Myocyte (in vitro differentiated cells): ENCODE measurements at regions not wholly inside any gene's neighbourhood (a gene's known extent, or its start where the extent isn't known, plus 50 kb on each side); places are given as distances from the start of the nearest gene placed in this dataset.
A peak's percentile ranks its signal among the peaks of the same experiment; 100 is the strongest.

Experiments
- DNase-seq: peaks from one replicate; pipeline ENCODE4 v3.0.0-alpha.2; 2012; ENCODE audit warnings: low read depth

GRCh38 chr13:110097013-110097412 is 209.9 kb downstream of the COL4A1 start:
- no peak for DNase-seq

- DNase-seq: peak; percentile 25
These were observed 214.1 kb downstream of the COL4A1 start for GRCh38 chr13:110092831-110093247.

GRCh38 chr13:110089815-110090214 is 217.1 kb downstream of the COL4A1 start:
- no peak for DNase-seq

- DNase-seq: no peak
These were observed 217.9 kb downstream of the COL4A1 start for GRCh38 chr13:110089100-110089499.

- DNase-seq: no peak
These were observed 233.0 kb downstream of the COL4A1 start for GRCh38 chr13:110073982-110074381.

- DNase-seq: peak; percentile 75
These were observed 236.3 kb downstream of the COL4A1 start for GRCh38 chr13:110070511-110071120.

- no peak for DNase-seq
These were observed 236.9 kb downstream of the COL4A1 start for GRCh38 chr13:110070046-110070445.

- no peak for DNase-seq
These were observed 238.8 kb downstream of the COL4A1 start for GRCh38 chr13:110068176-110068473.

- DNase-seq: no peak
These were observed 239.4 kb downstream of the COL4A1 start for GRCh38 chr13:110067355-110068175.

GRCh38 chr13:110065780-110066179 is 241.2 kb downstream of the COL4A1 start:
- DNase-seq: no peak

- peak; percentile 59 for DNase-seq
These were observed 243.2 kb downstream of the COL4A1 start for GRCh38 chr13:110063490-110064421.

- DNase-seq: peak; percentile 63
These were observed 244.0 kb downstream of the COL4A1 start for GRCh38 chr13:110062777-110063442.

GRCh38 chr13:110062077-110062776 is 244.7 kb downstream of the COL4A1 start:
- DNase-seq: peak; percentile 69

GRCh38 chr13:110061270-110061669 is 245.7 kb downstream of the COL4A1 start:
- no peak for DNase-seq

- DNase-seq: no peak
These were observed 249.9 kb downstream of the COL4A1 start for GRCh38 chr13:110057052-110057451.

GRCh38 chr13:110056640-110057039 is 250.3 kb downstream of the COL4A1 start:
- no peak for DNase-seq

GRCh38 chr13:110055089-110055488 is 251.9 kb downstream of the COL4A1 start:
- peak; percentile 49 for DNase-seq

- no peak for DNase-seq
These were observed 252.9 kb downstream of the COL4A1 start for GRCh38 chr13:110054041-110054440.

- no peak for DNase-seq
These were observed 259.5 kb downstream of the COL4A1 start for GRCh38 chr13:110047496-110047895.

GRCh38 chr13:110046811-110047210 is 260.1 kb downstream of the COL4A1 start:
- no peak for DNase-seq

- DNase-seq: no peak
These were observed 259.5 kb upstream of the IRS2 start for GRCh38 chr13:110045919-110046318.
